Hepatic stellate cell (primary cell): ENCODE measurements at regions not wholly inside any gene's neighbourhood (a gene's known extent, or its start where the extent isn't known, plus 50 kb on each side); places are given as distances from the start of the nearest gene placed in this dataset.
"Not testable (repeated sequence)": the region's sequence is repeated elsewhere in the genome, so short reads cannot be mapped to it uniquely, and the experiment has no call there.

ENCODE experiments used
- DNase-seq: peaks from one replicate; pipeline ENCODE4 v3.0.0; 2011; ENCODE audit warnings: low spot score

DNA sequence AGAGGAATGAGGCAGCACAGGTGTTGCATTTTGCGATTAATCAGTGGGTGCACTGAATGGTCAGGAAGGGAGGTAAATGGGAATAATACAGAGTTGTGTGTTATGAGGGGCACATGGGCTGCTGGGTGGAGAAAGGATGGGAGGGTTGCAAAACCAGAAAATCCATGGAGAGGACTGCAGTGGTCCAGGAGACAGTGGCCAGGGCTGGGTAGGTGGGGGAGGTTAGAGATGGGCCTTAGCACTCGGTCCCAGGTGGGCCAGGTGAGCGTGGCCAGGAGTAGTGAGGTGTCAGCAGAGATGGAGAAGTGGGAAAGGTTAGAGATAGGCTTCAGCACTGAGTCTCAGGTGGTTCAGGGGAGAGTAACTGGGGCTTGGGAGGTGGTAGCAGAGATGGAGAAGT, 399.1 kb upstream of the LARGE1 start:
- no peak for DNase-seq

DNA sequence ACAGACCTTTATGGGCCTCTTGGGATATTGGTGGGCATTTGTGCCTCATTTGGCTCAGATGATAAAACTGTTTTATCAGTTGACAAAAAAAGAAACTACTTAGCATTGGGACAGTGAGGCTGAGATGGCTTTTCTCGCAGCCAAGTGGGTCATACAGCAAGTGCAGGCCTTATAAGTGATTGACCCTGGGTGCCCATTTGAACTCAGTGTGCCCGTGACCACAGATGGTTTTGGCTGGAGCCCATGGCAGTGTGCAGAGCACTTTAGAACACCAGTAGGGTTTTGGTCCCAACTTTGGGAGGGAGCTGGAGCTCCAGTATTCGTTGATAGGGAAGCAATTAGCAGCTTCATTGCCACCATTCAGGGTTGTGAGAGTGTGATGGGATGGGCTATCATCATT, 404.5 kb upstream of the LARGE1 start:
- no peak for DNase-seq

DNA sequence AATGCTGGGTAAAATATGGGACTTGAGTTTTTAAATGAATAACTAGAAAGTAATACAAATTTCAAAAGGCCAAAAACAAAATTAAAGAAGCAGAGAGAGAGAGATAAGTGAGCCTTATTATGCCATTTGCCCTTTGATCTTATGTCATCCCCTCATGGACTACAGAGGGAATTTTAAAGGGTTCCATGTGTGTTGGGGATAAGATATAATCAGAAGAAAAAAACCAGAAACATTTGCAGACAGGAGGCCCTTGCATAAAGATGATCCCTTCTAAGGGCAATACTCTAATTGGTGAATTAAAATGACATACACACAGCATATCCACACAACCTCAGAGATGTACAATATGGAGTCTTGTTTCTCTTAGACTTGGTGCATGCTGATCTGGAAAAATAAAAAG, 406.6 kb upstream of the LARGE1 start:
- no peak for DNase-seq

DNA sequence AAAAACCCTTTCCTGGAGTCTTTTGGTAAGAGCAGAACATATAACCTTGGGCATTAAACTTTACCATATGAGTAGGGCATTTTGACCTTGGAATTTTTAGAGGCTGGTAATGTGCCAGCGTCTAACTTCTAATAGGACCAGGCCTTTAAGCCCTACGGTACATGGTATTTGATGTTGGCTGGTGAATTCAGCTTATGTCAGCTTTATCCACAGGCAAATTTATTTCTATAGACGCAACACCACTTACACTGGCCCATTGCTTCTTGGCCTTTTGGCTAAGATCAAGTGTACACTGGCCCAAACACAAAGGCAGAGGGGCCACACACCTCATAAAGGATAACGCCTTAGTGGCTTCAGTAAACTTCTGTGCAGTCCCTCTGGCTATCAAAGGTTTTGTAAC, 410.2 kb upstream of the LARGE1 start:
- DNase-seq, result no peak

DNA sequence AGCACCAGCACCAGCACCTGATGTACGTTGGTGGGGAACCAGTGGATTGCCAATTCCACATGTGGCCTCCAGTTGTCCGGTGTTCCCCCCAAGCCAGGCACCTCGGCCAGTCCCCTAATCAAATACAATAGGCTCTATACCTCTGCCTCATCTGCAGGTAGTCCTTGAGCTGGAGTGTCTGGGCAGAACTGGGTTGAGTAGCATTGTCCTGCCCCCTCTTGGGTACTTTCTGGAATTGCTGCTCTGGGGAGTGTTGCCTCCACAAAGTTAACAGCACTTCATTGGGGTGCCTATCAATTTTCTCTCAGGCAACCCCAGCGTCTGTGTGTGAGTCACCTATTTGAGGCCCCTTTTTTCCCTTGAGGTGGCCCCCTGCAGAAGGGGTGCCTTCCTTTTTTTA, 413.0 kb upstream of the LARGE1 start:
- DNase-seq, result no peak

DNA sequence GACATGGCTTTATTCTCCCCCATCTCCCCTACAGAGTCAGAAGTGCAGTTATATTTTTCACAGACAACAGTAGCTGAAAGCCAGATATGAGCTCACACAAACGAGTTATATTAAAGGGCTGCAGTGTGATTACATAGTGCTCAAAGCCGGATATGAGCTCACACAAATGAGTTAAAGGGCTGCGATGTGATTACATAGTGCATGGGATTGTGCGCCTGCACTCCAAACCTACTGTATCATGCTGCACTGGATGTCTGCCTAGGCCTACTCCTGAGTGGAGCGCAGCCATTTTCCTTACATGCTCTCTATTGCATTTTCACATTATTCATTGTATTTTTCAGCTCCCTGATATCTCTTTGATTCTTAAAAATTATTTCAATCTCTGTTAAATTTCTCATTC, 414.6 kb upstream of the LARGE1 start:
- DNase-seq, result no peak

DNA sequence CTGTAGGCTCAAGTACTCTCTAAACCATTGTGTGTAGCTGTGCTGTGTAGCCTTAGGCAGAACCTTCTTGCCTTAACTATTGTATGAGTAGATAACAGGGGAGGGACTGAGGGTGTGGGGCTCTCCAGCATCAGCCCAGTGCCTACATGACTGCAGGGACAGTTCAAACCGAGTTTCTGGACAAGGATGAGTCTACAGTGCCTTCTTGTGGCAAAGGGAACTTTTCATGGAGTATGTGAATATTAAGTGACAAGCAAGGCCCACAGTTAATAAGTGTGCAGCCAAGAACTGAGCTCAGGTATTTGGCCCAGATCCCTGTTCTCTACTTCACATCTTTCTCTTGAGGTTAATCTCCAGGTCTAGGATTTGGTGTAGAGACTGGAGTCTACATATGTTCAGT, 424.4 kb upstream of the LARGE1 start:
- DNase-seq, result no peak

DNA sequence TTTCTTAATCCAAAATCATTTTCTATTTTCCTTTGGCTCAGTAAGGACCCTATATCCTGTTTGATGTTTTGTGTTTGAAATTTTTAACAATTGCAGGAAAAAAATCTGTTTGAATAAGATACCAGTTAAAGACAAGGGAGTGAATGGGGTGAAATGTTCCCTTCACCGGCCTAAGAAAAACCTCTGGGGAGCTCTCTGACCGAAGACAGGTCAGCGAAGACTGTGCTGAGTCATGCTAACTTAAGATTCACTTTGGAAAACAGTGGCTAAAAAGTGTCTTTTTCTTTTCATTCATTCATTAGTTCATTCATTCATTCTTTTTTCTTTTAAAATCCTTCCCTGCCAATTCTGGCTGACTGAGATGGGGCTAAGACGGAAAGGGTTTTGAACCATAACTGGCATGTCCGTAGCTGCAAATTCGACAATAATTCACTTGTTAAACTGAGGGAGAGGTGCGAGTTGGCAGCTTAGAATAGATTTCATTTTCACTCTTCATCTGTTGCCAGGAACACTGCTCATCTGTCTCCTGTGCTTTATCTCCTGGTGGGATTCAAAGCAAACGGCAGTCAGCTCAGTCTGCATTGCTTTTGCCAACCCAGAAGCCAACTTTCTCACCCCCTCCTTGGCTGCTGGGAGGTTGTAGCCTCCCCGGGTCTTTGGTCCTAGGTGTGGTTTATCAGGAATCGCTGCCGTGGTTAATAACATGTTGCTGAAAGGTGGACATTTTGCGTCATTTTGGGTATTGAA, 434.0 kb upstream of the LARGE1 start:
- no peak for DNase-seq

DNA sequence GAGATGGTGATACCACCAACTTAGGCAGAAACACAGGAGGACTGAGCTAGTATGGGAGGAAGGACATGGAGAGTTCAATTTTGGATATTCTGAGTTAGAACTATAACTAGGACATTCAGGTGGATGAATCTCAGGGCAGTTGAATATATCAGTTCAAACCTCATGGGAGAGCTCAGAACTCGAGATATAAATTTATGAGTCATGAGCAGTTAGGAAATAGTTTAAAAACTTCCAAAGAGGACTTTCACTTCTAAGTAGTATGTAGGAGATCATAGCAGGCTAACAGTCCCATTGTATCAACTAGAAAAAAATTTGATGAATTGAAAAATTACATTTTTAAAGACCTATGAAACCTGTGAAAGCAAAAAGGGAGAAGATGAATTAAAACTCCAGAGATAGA, 436.2 kb upstream of the LARGE1 start:
- no peak for DNase-seq

DNA sequence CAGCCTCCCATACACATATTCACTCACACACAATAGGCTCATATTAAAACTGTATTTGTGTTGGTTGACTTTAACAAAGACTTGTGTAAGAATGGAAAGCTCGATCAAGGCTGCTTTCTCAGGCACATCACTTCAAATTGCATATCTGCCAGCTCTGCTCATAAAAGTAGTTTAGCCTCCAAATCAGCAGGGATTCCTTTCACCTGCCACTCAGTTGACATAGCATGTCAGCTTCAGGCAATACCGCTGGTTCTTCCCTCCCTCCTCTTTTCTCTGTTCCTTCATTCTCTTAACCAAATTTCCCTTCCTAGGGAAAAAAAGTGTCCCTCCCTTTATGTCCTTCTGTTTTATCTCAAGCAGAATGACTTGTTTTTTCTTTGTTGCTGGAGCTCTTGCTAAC, 450.4 kb upstream of the LARGE1 start:
- no peak for DNase-seq

DNA sequence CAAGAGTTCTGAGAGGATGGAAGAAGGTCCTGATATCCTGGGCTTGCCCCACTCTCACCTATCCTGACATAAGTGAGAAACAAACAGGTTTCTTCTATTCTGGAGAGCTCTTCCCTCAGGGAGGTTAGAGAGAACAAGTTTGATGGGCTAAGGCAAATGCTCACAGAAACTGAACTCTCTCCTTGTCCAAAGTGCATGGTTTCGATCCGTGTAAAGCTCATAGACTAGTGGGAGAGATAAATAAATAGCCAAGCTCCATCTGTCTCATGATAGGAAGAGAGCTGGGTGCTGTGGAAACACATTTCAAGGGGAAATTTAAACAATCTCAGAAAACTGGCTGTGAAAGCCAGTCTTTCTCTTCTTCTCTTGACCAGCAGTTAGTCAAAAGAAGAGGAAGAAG, 459.5 kb upstream of the LARGE1 start:
- DNase-seq, result no peak

DNA sequence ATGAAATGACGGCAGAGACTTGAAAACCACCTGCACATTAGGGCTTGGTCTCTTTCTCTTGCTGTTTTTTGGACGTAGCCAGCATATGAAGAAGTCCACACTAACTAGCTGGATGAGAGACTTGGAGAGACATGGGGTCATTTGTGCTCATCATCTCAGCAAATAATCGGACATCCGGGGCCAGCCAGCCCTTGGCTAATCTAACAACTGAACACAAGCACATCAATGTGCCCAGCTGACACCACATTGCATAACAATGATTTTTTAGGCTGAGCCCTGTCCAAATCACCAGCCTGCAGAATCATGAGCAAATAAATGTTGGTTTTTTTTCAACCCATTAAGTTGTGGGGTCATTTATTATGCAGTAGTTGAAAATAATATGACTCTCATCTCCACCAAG, 460.3 kb upstream of the LARGE1 start:
- no peak for DNase-seq

DNA sequence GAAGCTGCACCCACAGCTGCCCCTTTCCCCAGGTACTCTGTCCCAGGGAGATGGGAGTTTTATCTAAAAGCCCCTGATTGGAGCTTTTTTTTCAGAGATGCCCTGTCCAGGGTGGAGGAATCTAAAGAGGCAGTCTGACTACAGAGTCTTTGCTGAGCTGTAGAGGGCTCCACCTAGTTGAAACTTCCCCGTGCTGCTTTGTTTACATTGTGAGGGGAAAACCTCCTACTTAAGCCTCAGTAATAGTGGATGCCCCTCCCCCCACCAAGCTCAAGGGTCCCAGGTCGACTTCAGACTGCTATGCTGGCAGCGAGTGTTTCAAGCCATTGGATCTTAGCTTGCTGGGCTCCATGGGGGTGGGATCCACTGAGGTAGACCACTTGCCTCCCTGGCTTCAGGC, 470.1 kb upstream of the LARGE1 start:
- no peak for DNase-seq

DNA sequence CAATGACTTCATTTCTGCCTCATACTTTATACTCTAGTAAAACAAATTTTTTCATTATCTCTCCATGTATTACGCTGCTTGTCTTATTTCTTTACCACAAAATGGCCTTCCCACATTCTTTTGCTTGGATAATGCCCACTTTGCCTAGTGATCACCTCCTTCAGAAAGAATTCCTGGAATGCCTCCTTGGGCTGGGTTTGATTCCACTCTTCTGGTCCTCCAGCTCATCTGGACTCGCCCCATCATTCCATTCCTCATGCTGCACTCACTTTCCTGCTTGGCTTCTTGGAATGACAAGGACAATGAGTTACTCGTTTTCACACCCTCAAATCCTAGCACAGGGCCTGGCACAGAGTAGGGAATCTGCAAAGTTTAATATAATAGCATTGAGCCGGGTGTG, 475.1 kb upstream of the LARGE1 start:
- no peak for DNase-seq

DNA sequence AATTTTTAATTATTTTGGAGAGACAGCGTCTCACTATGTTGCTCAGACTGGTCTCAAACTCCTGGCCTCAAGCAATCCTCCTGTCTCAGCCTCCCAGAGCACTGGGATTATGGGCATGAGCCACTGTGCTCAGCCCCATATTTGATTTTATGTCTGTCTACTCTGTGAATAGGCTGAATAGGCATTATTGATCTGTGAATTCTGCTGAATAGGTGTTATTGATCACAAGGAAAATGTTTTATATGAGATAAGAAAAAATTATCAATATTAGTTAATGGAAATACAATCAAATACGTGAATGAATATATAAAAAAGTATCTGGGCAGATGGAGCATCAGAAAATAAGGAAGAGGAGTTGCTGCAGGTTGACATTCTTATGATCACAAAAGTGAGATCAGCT, 483.4 kb upstream of the LARGE1 start:
- DNase-seq, result no peak

DNA sequence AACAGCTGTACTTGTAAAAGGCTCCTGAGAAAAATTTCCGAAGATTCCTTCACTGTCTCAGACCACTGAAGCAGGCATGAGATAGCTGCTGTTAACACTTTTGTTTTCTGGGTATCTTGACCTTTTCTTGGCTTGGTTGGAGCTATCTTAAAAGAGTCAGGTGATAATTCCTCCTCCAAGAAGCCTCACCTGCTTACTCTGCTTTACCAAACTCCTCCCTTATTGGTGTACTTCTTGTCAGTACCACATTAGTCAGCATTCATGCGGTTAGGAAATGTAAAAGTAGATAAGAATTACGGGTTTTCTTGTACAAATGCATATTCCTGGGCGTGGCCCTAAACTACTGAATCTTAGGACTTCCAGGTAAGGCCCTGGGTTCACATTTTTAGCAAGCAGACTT, 489.8 kb upstream of the LARGE1 start:
- DNase-seq, result no peak

DNA sequence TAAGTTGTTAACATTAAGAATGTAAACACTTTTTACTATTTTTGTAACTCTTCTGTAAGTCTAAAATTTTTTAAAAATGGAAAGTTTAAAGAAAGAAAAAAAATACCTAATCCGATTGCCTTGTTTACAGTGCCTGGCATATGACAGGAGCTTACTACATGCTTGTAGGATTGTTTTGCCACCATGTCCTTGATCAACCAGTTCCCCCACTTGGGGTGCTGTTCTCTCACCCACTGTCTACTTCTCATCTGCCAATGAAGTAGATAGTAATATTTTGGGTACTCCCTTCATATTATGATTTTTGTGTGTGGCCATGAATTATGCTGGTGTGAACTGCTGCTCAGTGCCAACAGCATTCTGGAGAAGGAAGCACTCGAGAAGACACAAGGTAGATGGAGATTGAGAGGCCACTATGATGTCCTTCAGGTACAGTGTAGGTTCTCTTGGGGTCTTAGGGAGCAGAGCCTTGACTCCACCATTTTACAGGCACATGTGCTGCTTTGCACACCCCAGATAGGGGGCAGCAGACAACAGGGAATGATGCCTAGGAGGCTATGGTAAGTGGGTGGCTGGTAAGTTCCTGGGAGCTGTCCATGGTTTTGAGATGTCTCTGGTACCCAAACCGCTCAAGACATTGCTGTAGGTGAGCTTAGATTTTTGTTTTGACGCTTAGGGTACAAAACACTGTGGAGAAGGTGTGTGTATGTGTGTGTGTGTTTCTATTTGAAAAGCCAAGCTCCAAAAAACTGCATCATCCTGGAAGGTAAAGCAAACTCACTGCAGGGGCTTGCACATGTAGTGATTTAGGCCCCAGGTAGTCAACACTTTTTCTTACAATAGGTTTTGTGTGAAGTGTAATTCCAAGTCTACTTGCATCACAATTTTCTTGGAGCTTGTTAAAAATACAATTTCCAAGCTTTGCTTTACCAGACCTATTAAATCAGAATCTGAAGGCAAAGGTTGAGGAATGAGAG, 494.5 kb upstream of the LARGE1 start:
- DNase-seq, result no peak

DNA sequence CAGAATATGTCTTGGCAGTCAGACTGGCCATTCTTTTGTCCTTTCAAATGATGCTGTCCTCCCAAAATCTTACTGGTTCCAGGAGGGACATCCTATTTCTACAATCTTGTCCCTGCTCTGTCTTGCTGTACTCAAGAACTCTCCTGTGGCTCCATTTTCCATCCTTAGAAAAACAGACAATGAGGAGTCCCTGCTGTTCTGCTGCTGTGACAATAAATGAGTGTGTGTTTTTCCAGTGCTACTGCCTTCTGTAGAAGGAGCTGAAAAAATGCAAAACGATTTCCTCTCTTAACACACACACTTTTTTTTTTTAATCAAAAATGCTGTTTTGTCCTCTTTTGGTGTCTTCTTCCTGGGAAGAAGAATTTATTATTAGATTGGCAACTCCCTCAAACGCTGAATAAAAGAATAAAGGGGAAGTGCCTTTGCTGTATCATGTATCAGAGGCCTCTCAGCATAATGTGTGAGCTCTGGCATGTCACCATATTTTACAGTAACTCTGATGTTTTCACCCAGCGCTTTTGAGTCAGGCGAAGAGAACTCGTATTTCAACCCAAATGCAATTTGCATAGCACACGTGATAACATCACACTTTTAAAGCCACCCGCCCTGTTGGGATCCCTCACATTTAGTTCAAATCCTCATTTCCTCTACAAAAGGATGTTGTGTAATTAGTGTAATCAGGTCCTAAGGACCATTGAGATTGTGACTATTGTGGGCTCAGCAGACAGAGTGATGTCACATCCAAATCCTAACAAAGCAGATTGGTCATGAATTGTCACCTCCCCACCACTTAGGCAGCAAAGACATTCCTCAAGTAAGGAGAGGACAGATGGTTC, 496.0 kb upstream of the LARGE1 start:
- no peak for DNase-seq

DNA sequence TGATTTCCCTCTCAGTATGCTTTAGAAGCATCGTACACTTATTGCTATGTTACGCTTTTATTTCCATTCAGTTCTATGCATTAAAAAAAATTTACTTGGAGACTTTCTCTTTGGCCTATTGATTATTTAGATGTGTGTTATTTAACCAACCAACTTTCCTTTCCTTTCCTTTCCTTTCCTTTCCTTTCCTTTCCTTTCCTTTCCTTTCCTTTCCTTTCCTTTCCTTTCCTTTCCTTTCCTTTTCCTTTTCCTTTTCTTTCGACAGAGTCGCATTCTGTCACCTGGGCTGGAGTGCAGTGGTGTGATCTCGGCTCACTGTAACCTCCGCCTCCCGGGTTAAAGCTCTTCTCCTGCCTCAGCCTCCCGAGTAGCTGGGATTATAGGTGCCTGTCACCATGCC, 502.7 kb upstream of the LARGE1 start:
- not testable (repeated sequence) for DNase-seq

DNA sequence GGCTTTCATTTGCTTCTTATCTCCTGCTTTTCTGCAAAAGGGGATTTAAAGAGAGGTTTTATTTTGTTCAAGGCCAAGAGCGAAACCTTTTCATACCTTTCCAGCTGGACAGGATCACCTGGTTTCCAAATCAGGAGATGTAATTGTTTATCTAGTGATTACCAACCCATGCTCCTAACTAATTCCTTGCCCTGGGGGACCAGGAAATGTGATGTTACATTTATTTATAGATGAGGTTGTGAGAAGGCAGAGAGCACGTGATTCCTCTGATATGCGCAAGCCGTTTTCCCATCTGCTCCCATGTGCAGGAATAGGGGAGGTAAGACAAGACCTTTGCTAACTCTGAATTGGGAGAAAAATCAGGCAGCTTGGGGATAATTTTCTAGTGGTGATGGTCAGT, 507.2 kb upstream of the LARGE1 start:
- DNase-seq, result no peak

DNA sequence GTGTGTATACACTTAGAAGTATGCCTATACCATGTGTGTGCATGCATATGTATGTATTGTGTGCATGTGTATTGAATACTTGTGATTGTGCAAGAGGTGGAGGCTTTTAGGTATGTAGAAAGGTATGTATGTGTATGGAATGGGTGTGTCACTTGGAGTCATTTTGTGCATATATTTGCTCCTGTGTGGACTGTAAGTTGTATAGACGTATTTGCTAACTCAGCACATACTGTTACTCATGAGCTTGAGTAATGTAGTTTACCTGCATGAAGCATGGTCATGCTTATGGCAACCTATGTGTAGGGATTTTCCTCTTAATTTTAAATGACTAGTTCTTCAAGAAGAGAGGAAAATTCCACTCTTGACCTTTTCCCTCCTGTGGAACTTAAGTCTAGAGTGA, 507.6 kb upstream of the LARGE1 start:
- no peak for DNase-seq

DNA sequence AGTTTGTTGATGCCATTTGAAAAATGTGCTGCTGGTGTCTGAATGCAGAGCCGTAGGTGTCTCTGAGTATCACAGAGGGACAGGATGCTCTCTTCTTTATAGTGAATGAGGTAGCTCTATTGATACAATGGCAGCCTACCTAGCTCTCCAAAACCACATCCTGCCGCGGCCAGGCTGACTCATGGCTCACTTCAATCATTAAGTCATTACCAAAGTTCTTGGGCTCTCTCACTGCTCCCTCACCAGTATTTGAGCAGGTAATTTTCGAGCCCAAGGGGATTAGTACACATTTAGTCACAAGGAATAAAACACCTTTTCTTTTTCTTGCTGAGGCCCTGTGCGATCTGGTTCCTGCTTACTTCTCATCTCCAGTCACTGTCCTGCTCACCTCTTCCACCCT, 509.0 kb upstream of the LARGE1 start:
- DNase-seq, result no peak

DNA sequence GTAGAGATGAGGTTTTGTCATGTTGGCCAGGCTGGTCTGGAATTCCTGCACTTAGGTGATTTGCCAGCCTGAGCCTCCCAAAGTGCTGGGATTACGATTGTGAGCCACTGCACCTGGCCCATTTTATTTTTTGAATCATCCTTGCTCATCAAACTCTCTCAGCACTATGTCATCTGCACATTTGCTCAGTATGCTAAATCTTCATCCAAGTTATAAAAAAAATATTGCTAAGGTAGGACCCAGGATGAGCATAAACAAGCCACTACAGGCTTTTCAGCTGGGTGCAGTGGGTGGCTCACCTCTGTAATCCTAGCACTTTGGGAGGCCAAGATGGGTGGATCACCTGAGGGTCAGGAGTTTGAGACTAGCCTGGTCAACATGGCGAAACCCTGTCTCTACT, 510.1 kb upstream of the LARGE1 start:
- DNase-seq, result no peak
